Transverse colon (tissue), 4 donors: ENCODE measurements at regions not wholly inside any gene's neighbourhood (a gene's known extent, or its start where the extent isn't known, plus 50 kb on each side); places are given as distances from the start of the nearest gene placed in this dataset.

Source experiments
- DNase-seq: peaks from one replicate; pipeline ENCODE4 v3.0.0-alpha.2; 2019
- H3K27ac ChIP-seq, 4 donors: fragments of 200-600 bp; sonication (generic); 2 replicates each; pipeline ENCODE4 v1.5.1; 2016 to 2018; ENCODE audit warnings: inconsistent platforms in 4 of 4
- H3K27me3 ChIP-seq: fragments of 200-600 bp; sonication (generic); 2 replicates; pipeline ENCODE4 v1.5.1; 2017; ENCODE audit warnings: inconsistent platforms
- H3K36me3 ChIP-seq, 4 donors: fragments of 200-600 bp; sonication (generic); 2 replicates each; pipeline ENCODE4 v1.5.1; 2017 to 2019; ENCODE audit warnings: inconsistent platforms in 4 of 4
- H3K4me1 ChIP-seq, 4 donors: fragments of 200-600 bp; sonication (generic); 2 replicates each; pipeline ENCODE4 v1.5.1; 2017 to 2020; ENCODE audit warnings: inconsistent platforms in 4 of 4
- H3K4me3 ChIP-seq, 4 donors: fragments of 200-600 bp; sonication (generic); 1 replicate in 1 of 4; 2 replicates in 3 of 4; pipeline versions ENCODE4 v1.5.1 to v1.6.1; 2017 to 2019; ENCODE audit warnings: inconsistent platforms in 4 of 4
- H3K9me3 ChIP-seq, 2 donors: fragments of 200-600 bp; sonication (generic); 2 replicates each; pipeline ENCODE4 v1.5.1; 2017 to 2019; ENCODE audit warnings: inconsistent platforms in 2 of 2
- CTCF ChIP-seq, 5 experiments: fragments of 200-600 bp in 3 of 5; fragments of 450-650 bp in 2 of 5; sonication (generic) in 3 of 5; IDR thresholded peaks; 1 replicate in 2 of 5; 2 replicates in 3 of 5; pipeline ENCODE4 v1.5.1; 2016 to 2017; ENCODE audit warnings: antibody characterized with exemption in 5 of 5, inconsistent platforms in 3 of 5, mild to moderate bottlenecking in 2 of 5, moderate library complexity in 1 of 5
- EP300 ChIP-seq: sonication (generic); formaldehyde crosslinking; IDR thresholded peaks from one replicate; pipeline ENCODE4 v1.6.1; 2017; ENCODE audit warnings: antibody characterized with exemption, low read depth
- POLR2A ChIP-seq: fragments of 450-650 bp; IDR thresholded peaks from one replicate; pipeline ENCODE4 v1.6.1; 2016; ENCODE audit warnings: antibody characterized with exemption, mild to moderate bottlenecking, moderate library complexity
- POLR2AphosphoS5 ChIP-seq, 3 donors: sonication (generic); formaldehyde crosslinking; IDR thresholded peaks; one replicate each; pipeline ENCODE4 v1.6.1; 2016; ENCODE audit warnings: antibody characterized with exemption in 3 of 3
- WGBS, 2 donors: methylation state at CpG; one replicate each; pipeline ENCODE4 v1.1.5; 2018; ENCODE audit warnings: low coverage in 1 of 2; 5-methylcytosine and 5-hydroxymethylcytosine counted together
- in situ Hi-C, 4 donors: fragments of 200-750 bp; cut with MboI; loops; one replicate each; pipeline versions ENCODE4 v1.15.0 to v1.15.1; 2017; ENCODE audit warnings: low sequenced_read_pairs in 3 of 4, low pct_ligation_motif_present in 1 of 4, low pct_unique_long_range_greater_than_20kb in 1 of 4
- intact Hi-C: fragments of 100-400 bp; cut with DNase I; formaldehyde crosslinking; loops from one replicate; pipeline ENCODE4 v1.15.1; 2023; ENCODE audit warnings: low total_unique reads

- Histone ChIP-seq H3K36me3 (no peaks in the 10 kb centered on the region), H3K27ac (no peak overlapping the region), H3K4me1 (no peaks in the 10 kb centered on the region), H3K9me3 (no peaks in the 10 kb centered on the region), H3K4me3 (no peak overlapping the region), H3K27me3 (no peaks in the 10 kb centered on the region)
- TF ChIP-seq POLR2AphosphoS5 (IDR thresholded peaks at IDR 0.05) (no peak), CTCF (IDR thresholded peaks at IDR 0.05) (no peak), POLR2A (no peak), EP300 (no peak)
- no peak for DNase-seq
- intact Hi-C loops (no loop called here), in situ Hi-C loops (no loop called here)
These were observed 146.0 kb upstream of the NUDT12 start for GRCh38 chr5:103708601-103709000.

GRCh38 chr5:103706939-103707682, 144.5 kb upstream of the NUDT12 start:
- Histone ChIP-seq H3K27ac (no peak overlapping the region), H3K36me3 (no peaks in the 10 kb centered on the region), H3K4me3 (no peak overlapping the region), H3K4me1 (no peaks in the 10 kb centered on the region), H3K27me3 (no peaks in the 10 kb centered on the region), H3K9me3 (no peaks in the 10 kb centered on the region)
- in situ Hi-C loops (no loop called here), intact Hi-C loops (no loop called here)
- DNase-seq = no peak
- no peak for TF ChIP-seq POLR2AphosphoS5 (IDR thresholded peaks at IDR 0.05)
- TF ChIP-seq CTCF (IDR thresholded peaks at IDR 0.05) = no peak
- TF ChIP-seq POLR2A = no peak
- no peak for TF ChIP-seq EP300
- WGBS, 2 donors = 61 to 73% methylated on average over 4 of the region's 4 CpGs

GRCh38 chr5:103703617-103704016, 141.0 kb upstream of the NUDT12 start:
- TF ChIP-seq POLR2A (no peak), POLR2AphosphoS5 (IDR thresholded peaks at IDR 0.05) (no peak), CTCF (IDR thresholded peaks at IDR 0.05) (no peak), EP300 (no peak)
- WGBS, 2 donors = 54 to 60% methylated on average over 3 of the region's 3 CpGs
- Histone ChIP-seq H3K27ac (no peak overlapping the region), H3K9me3 (no peaks in the 10 kb centered on the region), H3K4me1 (no peaks in the 10 kb centered on the region), H3K36me3 (no peaks in the 10 kb centered on the region), H3K27me3 (no peaks in the 10 kb centered on the region), H3K4me3 (no peak overlapping the region)
- no peak for DNase-seq
- in situ Hi-C loops = no loop called here
- intact Hi-C loops = no loop called here

GRCh38 chr5:103693517-103693916, 130.9 kb upstream of the NUDT12 start:
- Histone ChIP-seq H3K27me3 (no peaks in the 10 kb centered on the region), H3K36me3 (no peaks in the 10 kb centered on the region), H3K9me3 (no peaks in the 10 kb centered on the region), H3K4me1 (no peaks in the 10 kb centered on the region), H3K27ac (no peak overlapping the region), H3K4me3 (no peak overlapping the region)
- in situ Hi-C loops (no loop called here), intact Hi-C loops (no loop called here)
- no peak for DNase-seq
- no peak for TF ChIP-seq POLR2AphosphoS5 (IDR thresholded peaks at IDR 0.05)
- TF ChIP-seq EP300 = no peak
- no peak for TF ChIP-seq CTCF (IDR thresholded peaks at IDR 0.05)
- no peak for TF ChIP-seq POLR2A
- 62 to 73% methylated on average over 2 of the region's 2 CpGs for WGBS, 2 donors
